ENCODE measurements at regions not wholly inside any gene's neighbourhood (a gene's known extent, or its start where the extent isn't known, plus 50 kb on each side); places are given as distances from the start of the nearest gene placed in this dataset.

- Histone ChIP-seq H3K9ac (ENCODE audit: low read depth in 1 of 2, low read length in 2 of 2) (no peak overlapping the region), H3K4me1 (ENCODE audit: control insufficient read depth in 1 of 2, insufficient read depth in 2 of 2, low read length in 2 of 2) (no peaks in the 10 kb centered on the region), H3K9me3 (ENCODE audit: control insufficient read depth in 1 of 2, low read length in 2 of 2) (peaks cover 0 to 3% of the 10 kb centered on the region in 2 donors), H3K4me3 (ENCODE audit: low read depth in 1 of 2, low read length in 2 of 2) (no peak overlapping the region), H3K36me3 (ENCODE audit: control insufficient read depth in 1 of 2, insufficient read depth in 2 of 2, low read length in 2 of 2) (no peaks in the 10 kb centered on the region), H3K27ac (ENCODE audit: low read depth, low read length) (no peak overlapping the region), H3K27me3 (ENCODE audit: control insufficient read depth in 1 of 2, insufficient read depth in 2 of 2, low read length in 2 of 2) (no peaks in the 10 kb centered on the region)
Measured at GRCh38 chr2:199216253-199216652, 241.5 kb downstream of the SATB2 start.

- peaks cover 0 to 3% of the 10 kb centered on the region in 2 donors for H3K9me3 ChIP-seq (ENCODE audit: control insufficient read depth in 1 of 2, low read length in 2 of 2)
- no peaks in the 10 kb centered on the region for H3K36me3 ChIP-seq (ENCODE audit: control insufficient read depth in 1 of 2, insufficient read depth in 2 of 2, low read length in 2 of 2)
- H3K4me1 ChIP-seq (ENCODE audit: control insufficient read depth in 1 of 2, insufficient read depth in 2 of 2, low read length in 2 of 2) = no peaks in the 10 kb centered on the region
- no peaks in the 10 kb centered on the region for H3K27me3 ChIP-seq (ENCODE audit: control insufficient read depth in 1 of 2, insufficient read depth in 2 of 2, low read length in 2 of 2)
- no peak overlapping the region for H3K27ac ChIP-seq (ENCODE audit: low read depth, low read length)
- H3K4me3 ChIP-seq (ENCODE audit: low read depth in 1 of 2, low read length in 2 of 2) = no peak overlapping the region
- H3K9ac ChIP-seq (ENCODE audit: low read depth in 1 of 2, low read length in 2 of 2) = no peak overlapping the region
Measured at GRCh38 chr2:199207011-199207410, 250.7 kb downstream of the SATB2 start.

GRCh38 chr2:199206536-199206935 is 251.2 kb downstream of the SATB2 start:
- no peaks in the 10 kb centered on the region for H3K27me3 ChIP-seq (ENCODE audit: control insufficient read depth in 1 of 2, insufficient read depth in 2 of 2, low read length in 2 of 2)
- peaks cover 0 to 2% of the 10 kb centered on the region in 2 donors for H3K9me3 ChIP-seq (ENCODE audit: control insufficient read depth in 1 of 2, low read length in 2 of 2)
- no peak overlapping the region for H3K4me3 ChIP-seq (ENCODE audit: low read depth in 1 of 2, low read length in 2 of 2)
- no peaks in the 10 kb centered on the region for H3K36me3 ChIP-seq (ENCODE audit: control insufficient read depth in 1 of 2, insufficient read depth in 2 of 2, low read length in 2 of 2)
- H3K9ac ChIP-seq (ENCODE audit: low read depth in 1 of 2, low read length in 2 of 2) = no peak overlapping the region
- no peak overlapping the region for H3K27ac ChIP-seq (ENCODE audit: low read depth, low read length)
- no peaks in the 10 kb centered on the region for H3K4me1 ChIP-seq (ENCODE audit: control insufficient read depth in 1 of 2, insufficient read depth in 2 of 2, low read length in 2 of 2)

- Histone ChIP-seq H3K27me3 (ENCODE audit: control insufficient read depth in 1 of 2, insufficient read depth in 2 of 2, low read length in 2 of 2) (no peaks in the 10 kb centered on the region), H3K36me3 (ENCODE audit: control insufficient read depth in 1 of 2, insufficient read depth in 2 of 2, low read length in 2 of 2) (no peaks in the 10 kb centered on the region), H3K9ac (ENCODE audit: low read depth in 1 of 2, low read length in 2 of 2) (no peak overlapping the region), H3K4me3 (ENCODE audit: low read depth in 1 of 2, low read length in 2 of 2) (no peak overlapping the region), H3K9me3 (ENCODE audit: control insufficient read depth in 1 of 2, low read length in 2 of 2) (no peaks in the 10 kb centered on the region), H3K27ac (ENCODE audit: low read depth, low read length) (no peak overlapping the region), H3K4me1 (ENCODE audit: control insufficient read depth in 1 of 2, insufficient read depth in 2 of 2, low read length in 2 of 2) (no peaks in the 10 kb centered on the region)
Measured at GRCh38 chr2:199202964-199203363, 254.8 kb downstream of the SATB2 start.

- H3K4me1 ChIP-seq (ENCODE audit: control insufficient read depth in 1 of 2, insufficient read depth in 2 of 2, low read length in 2 of 2) = no peaks in the 10 kb centered on the region
- no peak overlapping the region for H3K27ac ChIP-seq (ENCODE audit: low read depth, low read length)
- H3K36me3 ChIP-seq (ENCODE audit: control insufficient read depth in 1 of 2, insufficient read depth in 2 of 2, low read length in 2 of 2) = no peaks in the 10 kb centered on the region
- H3K9ac ChIP-seq (ENCODE audit: low read depth in 1 of 2, low read length in 2 of 2) = no peak overlapping the region
- H3K4me3 ChIP-seq (ENCODE audit: low read depth in 1 of 2, low read length in 2 of 2) = no peak overlapping the region
- H3K27me3 ChIP-seq (ENCODE audit: control insufficient read depth in 1 of 2, insufficient read depth in 2 of 2, low read length in 2 of 2) = no peaks in the 10 kb centered on the region
- no peaks in the 10 kb centered on the region for H3K9me3 ChIP-seq (ENCODE audit: control insufficient read depth in 1 of 2, low read length in 2 of 2)
Measured at GRCh38 chr2:199201539-199201938, 256.2 kb downstream of the SATB2 start.

GRCh38 chr2:199199797-199200196 is 257.9 kb downstream of the SATB2 start:
- no peak overlapping the region for H3K27ac ChIP-seq (ENCODE audit: low read depth, low read length)
- no peaks in the 10 kb centered on the region for H3K36me3 ChIP-seq (ENCODE audit: control insufficient read depth in 1 of 2, insufficient read depth in 2 of 2, low read length in 2 of 2)
- no peak overlapping the region for H3K9ac ChIP-seq (ENCODE audit: low read depth in 1 of 2, low read length in 2 of 2)
- no peaks in the 10 kb centered on the region for H3K9me3 ChIP-seq (ENCODE audit: control insufficient read depth in 1 of 2, low read length in 2 of 2)
- no peak overlapping the region for H3K4me3 ChIP-seq (ENCODE audit: low read depth in 1 of 2, low read length in 2 of 2)
- H3K4me1 ChIP-seq (ENCODE audit: control insufficient read depth in 1 of 2, insufficient read depth in 2 of 2, low read length in 2 of 2) = no peaks in the 10 kb centered on the region
- H3K27me3 ChIP-seq (ENCODE audit: control insufficient read depth in 1 of 2, insufficient read depth in 2 of 2, low read length in 2 of 2) = no peaks in the 10 kb centered on the region

- H3K4me3 ChIP-seq (ENCODE audit: low read depth in 1 of 2, low read length in 2 of 2) = no peak overlapping the region
- no peak overlapping the region for H3K9ac ChIP-seq (ENCODE audit: low read depth in 1 of 2, low read length in 2 of 2)
Measured at GRCh38 chr2:199197448-199197847, 260.3 kb downstream of the SATB2 start.

GRCh38 chr2:199196686-199197085 is 261.1 kb downstream of the SATB2 start:
- no peaks in the 10 kb centered on the region for H3K27me3 ChIP-seq (ENCODE audit: control insufficient read depth in 1 of 2, insufficient read depth in 2 of 2, low read length in 2 of 2)
- H3K4me3 ChIP-seq (ENCODE audit: low read depth in 1 of 2, low read length in 2 of 2) = no peak overlapping the region
- no peak overlapping the region for H3K9ac ChIP-seq (ENCODE audit: low read depth in 1 of 2, low read length in 2 of 2)
- H3K4me1 ChIP-seq (ENCODE audit: control insufficient read depth in 1 of 2, insufficient read depth in 2 of 2, low read length in 2 of 2) = no peaks in the 10 kb centered on the region
- H3K9me3 ChIP-seq (ENCODE audit: control insufficient read depth in 1 of 2, low read length in 2 of 2) = no peaks in the 10 kb centered on the region
- no peaks in the 10 kb centered on the region for H3K36me3 ChIP-seq (ENCODE audit: control insufficient read depth in 1 of 2, insufficient read depth in 2 of 2, low read length in 2 of 2)
- no peak overlapping the region for H3K27ac ChIP-seq (ENCODE audit: low read depth, low read length)

More at GRCh38 chr2:199197448-199197847, 260.3 kb downstream of the SATB2 start:
- H3K27ac ChIP-seq (ENCODE audit: low read depth, low read length) = no peak overlapping the region
- H3K4me1 ChIP-seq (ENCODE audit: control insufficient read depth in 1 of 2, insufficient read depth in 2 of 2, low read length in 2 of 2) = no peaks in the 10 kb centered on the region
- no peaks in the 10 kb centered on the region for H3K27me3 ChIP-seq (ENCODE audit: control insufficient read depth in 1 of 2, insufficient read depth in 2 of 2, low read length in 2 of 2)
- no peaks in the 10 kb centered on the region for H3K36me3 ChIP-seq (ENCODE audit: control insufficient read depth in 1 of 2, insufficient read depth in 2 of 2, low read length in 2 of 2)
- H3K9me3 ChIP-seq (ENCODE audit: control insufficient read depth in 1 of 2, low read length in 2 of 2) = no peaks in the 10 kb centered on the region

GRCh38 chr2:199195927-199196502 is 261.7 kb downstream of the SATB2 start:
- no peaks in the 10 kb centered on the region for H3K36me3 ChIP-seq (ENCODE audit: control insufficient read depth in 1 of 2, insufficient read depth in 2 of 2, low read length in 2 of 2)

GRCh38 chr2:199191461-199191860 is 266.3 kb downstream of the SATB2 start:
- H3K9ac ChIP-seq (ENCODE audit: low read depth in 1 of 2, low read length in 2 of 2) = no peak overlapping the region
- no peaks in the 10 kb centered on the region for H3K9me3 ChIP-seq (ENCODE audit: control insufficient read depth in 1 of 2, low read length in 2 of 2)
- H3K4me3 ChIP-seq (ENCODE audit: low read depth in 1 of 2, low read length in 2 of 2) = no peak overlapping the region
- H3K27me3 ChIP-seq (ENCODE audit: control insufficient read depth in 1 of 2, insufficient read depth in 2 of 2, low read length in 2 of 2) = no peaks in the 10 kb centered on the region
- no peaks in the 10 kb centered on the region for H3K4me1 ChIP-seq (ENCODE audit: control insufficient read depth in 1 of 2, insufficient read depth in 2 of 2, low read length in 2 of 2)
- H3K36me3 ChIP-seq (ENCODE audit: control insufficient read depth in 1 of 2, insufficient read depth in 2 of 2, low read length in 2 of 2) = no peaks in the 10 kb centered on the region
- H3K27ac ChIP-seq (ENCODE audit: low read depth, low read length) = no peak overlapping the region

More at GRCh38 chr2:199195927-199196502, 261.7 kb downstream of the SATB2 start:
- Histone ChIP-seq H3K27ac (ENCODE audit: low read depth, low read length) (no peak overlapping the region), H3K9me3 (ENCODE audit: control insufficient read depth in 1 of 2, low read length in 2 of 2) (no peaks in the 10 kb centered on the region), H3K4me3 (ENCODE audit: low read depth in 1 of 2, low read length in 2 of 2) (no peak overlapping the region), H3K9ac (ENCODE audit: low read depth in 1 of 2, low read length in 2 of 2) (no peak overlapping the region), H3K4me1 (ENCODE audit: control insufficient read depth in 1 of 2, insufficient read depth in 2 of 2, low read length in 2 of 2) (no peaks in the 10 kb centered on the region), H3K27me3 (ENCODE audit: control insufficient read depth in 1 of 2, insufficient read depth in 2 of 2, low read length in 2 of 2) (no peaks in the 10 kb centered on the region)

GRCh38 chr2:199189229-199189628 is 268.5 kb downstream of the SATB2 start:
- Histone ChIP-seq H3K4me1 (ENCODE audit: control insufficient read depth in 1 of 2, insufficient read depth in 2 of 2, low read length in 2 of 2) (no peaks in the 10 kb centered on the region), H3K36me3 (ENCODE audit: control insufficient read depth in 1 of 2, insufficient read depth in 2 of 2, low read length in 2 of 2) (no peaks in the 10 kb centered on the region), H3K27me3 (ENCODE audit: control insufficient read depth in 1 of 2, insufficient read depth in 2 of 2, low read length in 2 of 2) (no peaks in the 10 kb centered on the region), H3K27ac (ENCODE audit: low read depth, low read length) (no peak overlapping the region), H3K9ac (ENCODE audit: low read depth in 1 of 2, low read length in 2 of 2) (no peak overlapping the region), H3K4me3 (ENCODE audit: low read depth in 1 of 2, low read length in 2 of 2) (no peak overlapping the region), H3K9me3 (ENCODE audit: control insufficient read depth in 1 of 2, low read length in 2 of 2) (no peaks in the 10 kb centered on the region)

Data from duodenal mucosa (tissue), 2 donors.